Neural cell (in vitro differentiated cells): ENCODE measurements at regions not wholly inside any gene's neighbourhood (a gene's known extent, or its start where the extent isn't known, plus 50 kb on each side); places are given as distances from the start of the nearest gene placed in this dataset.

ENCODE experiments used
- H2AFZ ChIP-seq: fragments of 200-600, 300-800 bp; sonication (generic), shearing (Covaris generic); 2 replicates; pipeline ENCODE4 v1.6.0; 2014; ENCODE audit warnings: low read depth, mild to moderate bottlenecking, antibody characterized with exemption, low read length, moderate library complexity
- H3F3A ChIP-seq: fragments of 200-600 bp; shearing (Covaris generic); 2 replicates; pipeline ENCODE4 v1.6.1; 2016; ENCODE audit warnings: mild to moderate bottlenecking, moderate library complexity, mixed read lengths, antibody characterized with exemption, low read length; ENCODE audit not compliant: insufficient read depth, poor library complexity, severe bottlenecking
- H3K27ac ChIP-seq: fragments of 200-600, 300-800 bp; sonication (generic), shearing (Covaris generic); 2 replicates; pipeline ENCODE4 v1.5.1; 2014; ENCODE audit warnings: mild to moderate bottlenecking, low read length, moderate library complexity
- H3K27me3 ChIP-seq: fragments of 300-800, 200-600 bp; sonication (generic), shearing (Covaris generic); 2 replicates; pipeline ENCODE4 v1.6.0; 2014; ENCODE audit warnings: mild to moderate bottlenecking, low read depth, low read length, moderate library complexity; ENCODE audit not compliant: insufficient read depth
- H3K36me3 ChIP-seq: fragments of 300-800, 200-600 bp; sonication (generic), shearing (Covaris generic); 2 replicates; pipeline ENCODE4 v1.5.1; 2014; ENCODE audit warnings: mild to moderate bottlenecking, antibody characterized with exemption, low read length, moderate library complexity; ENCODE audit not compliant: insufficient read depth
- H3K4me2 ChIP-seq: fragments of 300-800, 200-600 bp; sonication (generic), shearing (Covaris generic); 2 replicates; pipeline ENCODE4 v1.6.0; 2014; ENCODE audit warnings: mild to moderate bottlenecking, low read length
- H3K4me3 ChIP-seq: fragments of 300-800, 200-600 bp; sonication (generic), shearing (Covaris generic); 2 replicates; pipeline ENCODE4 v1.5.1; 2014; ENCODE audit warnings: mild to moderate bottlenecking, low read length, moderate library complexity
- H3K79me2 ChIP-seq: fragments of 200-600 bp; shearing (Covaris generic); replicated peaks from 2 replicates; pipeline ENCODE4 v1.6.0; 2014; ENCODE audit warnings: mild to moderate bottlenecking, low read length, moderate library complexity; ENCODE audit not compliant: insufficient read depth
- H3K9ac ChIP-seq: fragments of 300-800, 200-600 bp; sonication (generic), shearing (Covaris generic); 2 replicates; pipeline ENCODE4 v1.6.1; 2016; ENCODE audit warnings: mild to moderate bottlenecking, low read length, mixed read lengths
- H3K9me2 ChIP-seq: fragments of 200-600 bp; shearing (Covaris generic); 2 replicates; pipeline ENCODE4 v1.6.1; 2016; ENCODE audit warnings: mild to moderate bottlenecking, low read length, mixed read lengths; ENCODE audit not compliant: insufficient read depth
- H3K9me3 ChIP-seq: fragments of 200-600, 300-800 bp; sonication (generic), shearing (Covaris generic); 2 replicates; pipeline ENCODE4 v1.6.1; 2016; ENCODE audit warnings: mild to moderate bottlenecking, mixed run types, low read length, moderate library complexity, mixed read lengths
- H4K20me1 ChIP-seq: fragments of 200-600 bp; shearing (Covaris generic); 2 replicates; pipeline ENCODE4 v1.6.1; 2016; ENCODE audit warnings: mild to moderate bottlenecking, mixed run types; ENCODE audit not compliant: insufficient read depth
- EP300 ChIP-seq: fragments of 450-650 bp; conservative IDR thresholded peaks from 2 replicates; pipeline ENCODE4 v1.6.1; 2014; ENCODE audit warnings: antibody characterized with exemption, mild to moderate bottlenecking, moderate library complexity; ENCODE audit not compliant: poor library complexity, severe bottlenecking
- EZH2 ChIP-seq: fragments of 200-600, 300-800 bp; shearing (Covaris generic), sonication (generic); IDR thresholded peaks from 2 replicates; pipeline ENCODE4 v1.6.1; 2014; ENCODE audit warnings: antibody characterized with exemption, low read length, borderline replicate concordance, mild to moderate bottlenecking; ENCODE audit not compliant: insufficient read depth, poor library complexity, severe bottlenecking
- MXI1 ChIP-seq: fragments of 450-650 bp; conservative IDR thresholded peaks from 2 replicates; pipeline ENCODE4 v1.6.1; 2014; ENCODE audit warnings: antibody characterized with exemption, mild to moderate bottlenecking; ENCODE audit not compliant: poor library complexity, severe bottlenecking
- POLR2AphosphoS5 ChIP-seq: IDR thresholded peaks from 2 replicates; pipeline ENCODE4 v1.6.1; 2012
- RAD21 ChIP-seq: fragments of 450-650 bp; conservative IDR thresholded peaks from 2 replicates; pipeline ENCODE4 v1.6.1; 2014; ENCODE audit warnings: antibody characterized with exemption, mild to moderate bottlenecking, moderate library complexity
- SMC3 ChIP-seq: fragments of 450-650 bp; conservative IDR thresholded peaks from 2 replicates; pipeline ENCODE4 v1.6.1; 2014; ENCODE audit warnings: antibody characterized with exemption, mild to moderate bottlenecking, moderate library complexity; ENCODE audit not compliant: poor library complexity
- TAF1 ChIP-seq: IDR thresholded peaks from 2 replicates; pipeline ENCODE4 v1.6.1; 2012; ENCODE audit warnings: low read depth
- TF ChIP-seq, protein P1 (sequence below): fragments of 450-650 bp; IDR thresholded peaks from 2 replicates; pipeline ENCODE4 v1.5.1; 2014; ENCODE audit warnings: antibody characterized with exemption, mild to moderate bottlenecking, moderate library complexity; ENCODE audit not compliant: poor library complexity, severe bottlenecking
- TF ChIP-seq, protein P2 (sequence below): IDR thresholded peaks from 2 replicates; pipeline ENCODE4 v1.6.1; 2012; ENCODE audit warnings: borderline replicate concordance

DNA sequence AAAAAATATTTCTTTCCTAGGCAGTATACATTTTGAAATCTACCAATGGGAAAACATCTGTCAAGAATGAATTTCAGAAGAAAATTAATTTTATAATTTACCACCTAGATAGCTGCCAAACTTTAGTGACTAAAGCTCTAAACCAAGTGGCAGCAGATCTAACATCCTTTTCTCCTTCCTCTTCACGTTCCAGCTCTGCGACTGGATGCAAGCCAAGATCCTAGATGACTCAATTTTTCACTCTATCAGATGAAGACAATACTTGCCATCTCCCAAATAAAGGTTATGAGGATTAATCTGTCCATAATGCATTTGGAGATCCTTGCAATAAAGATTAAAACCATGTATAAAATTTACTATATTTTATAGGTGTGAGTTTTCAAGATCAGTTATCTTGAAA, 66.7 kb upstream of the MIR17HG start:
- H3K4me3 ChIP-seq = no peak overlapping the region
- H2AFZ ChIP-seq = no peak overlapping the region
- H3F3A ChIP-seq = no peaks in the 10 kb centered on the region
- no peaks in the 10 kb centered on the region for H3K9me3 ChIP-seq
- H3K9me2 ChIP-seq = no peaks in the 10 kb centered on the region
- H4K20me1 ChIP-seq = no peaks in the 10 kb centered on the region
- no peaks in the 10 kb centered on the region for H3K27me3 ChIP-seq
- H3K4me2 ChIP-seq = no peak overlapping the region
- H3K36me3 ChIP-seq = no peaks in the 10 kb centered on the region
- no peak overlapping the region for H3K27ac ChIP-seq
- TF ChIP-seq, protein P1, sequence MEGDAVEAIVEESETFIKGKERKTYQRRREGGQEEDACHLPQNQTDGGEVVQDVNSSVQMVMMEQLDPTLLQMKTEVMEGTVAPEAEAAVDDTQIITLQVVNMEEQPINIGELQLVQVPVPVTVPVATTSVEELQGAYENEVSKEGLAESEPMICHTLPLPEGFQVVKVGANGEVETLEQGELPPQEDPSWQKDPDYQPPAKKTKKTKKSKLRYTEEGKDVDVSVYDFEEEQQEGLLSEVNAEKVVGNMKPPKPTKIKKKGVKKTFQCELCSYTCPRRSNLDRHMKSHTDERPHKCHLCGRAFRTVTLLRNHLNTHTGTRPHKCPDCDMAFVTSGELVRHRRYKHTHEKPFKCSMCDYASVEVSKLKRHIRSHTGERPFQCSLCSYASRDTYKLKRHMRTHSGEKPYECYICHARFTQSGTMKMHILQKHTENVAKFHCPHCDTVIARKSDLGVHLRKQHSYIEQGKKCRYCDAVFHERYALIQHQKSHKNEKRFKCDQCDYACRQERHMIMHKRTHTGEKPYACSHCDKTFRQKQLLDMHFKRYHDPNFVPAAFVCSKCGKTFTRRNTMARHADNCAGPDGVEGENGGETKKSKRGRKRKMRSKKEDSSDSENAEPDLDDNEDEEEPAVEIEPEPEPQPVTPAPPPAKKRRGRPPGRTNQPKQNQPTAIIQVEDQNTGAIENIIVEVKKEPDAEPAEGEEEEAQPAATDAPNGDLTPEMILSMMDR = no peak
- no peaks in the 10 kb centered on the region for H3K79me2 ChIP-seq
- no peak overlapping the region for H3K9ac ChIP-seq

- no peak overlapping the region for H3K4me2 ChIP-seq
- H3K9ac ChIP-seq = no peak overlapping the region
- H3F3A ChIP-seq = no peaks in the 10 kb centered on the region
- H3K9me2 ChIP-seq = no peaks in the 10 kb centered on the region
- TF ChIP-seq MXI1 (no peak), POLR2AphosphoS5 (no peak), SMC3 (no peak), EP300 (no peak), RAD21 (no peak), EZH2 (no peak), TAF1 (no peak)
- TF ChIP-seq, protein P1 = no peak
- TF ChIP-seq, protein P2, sequence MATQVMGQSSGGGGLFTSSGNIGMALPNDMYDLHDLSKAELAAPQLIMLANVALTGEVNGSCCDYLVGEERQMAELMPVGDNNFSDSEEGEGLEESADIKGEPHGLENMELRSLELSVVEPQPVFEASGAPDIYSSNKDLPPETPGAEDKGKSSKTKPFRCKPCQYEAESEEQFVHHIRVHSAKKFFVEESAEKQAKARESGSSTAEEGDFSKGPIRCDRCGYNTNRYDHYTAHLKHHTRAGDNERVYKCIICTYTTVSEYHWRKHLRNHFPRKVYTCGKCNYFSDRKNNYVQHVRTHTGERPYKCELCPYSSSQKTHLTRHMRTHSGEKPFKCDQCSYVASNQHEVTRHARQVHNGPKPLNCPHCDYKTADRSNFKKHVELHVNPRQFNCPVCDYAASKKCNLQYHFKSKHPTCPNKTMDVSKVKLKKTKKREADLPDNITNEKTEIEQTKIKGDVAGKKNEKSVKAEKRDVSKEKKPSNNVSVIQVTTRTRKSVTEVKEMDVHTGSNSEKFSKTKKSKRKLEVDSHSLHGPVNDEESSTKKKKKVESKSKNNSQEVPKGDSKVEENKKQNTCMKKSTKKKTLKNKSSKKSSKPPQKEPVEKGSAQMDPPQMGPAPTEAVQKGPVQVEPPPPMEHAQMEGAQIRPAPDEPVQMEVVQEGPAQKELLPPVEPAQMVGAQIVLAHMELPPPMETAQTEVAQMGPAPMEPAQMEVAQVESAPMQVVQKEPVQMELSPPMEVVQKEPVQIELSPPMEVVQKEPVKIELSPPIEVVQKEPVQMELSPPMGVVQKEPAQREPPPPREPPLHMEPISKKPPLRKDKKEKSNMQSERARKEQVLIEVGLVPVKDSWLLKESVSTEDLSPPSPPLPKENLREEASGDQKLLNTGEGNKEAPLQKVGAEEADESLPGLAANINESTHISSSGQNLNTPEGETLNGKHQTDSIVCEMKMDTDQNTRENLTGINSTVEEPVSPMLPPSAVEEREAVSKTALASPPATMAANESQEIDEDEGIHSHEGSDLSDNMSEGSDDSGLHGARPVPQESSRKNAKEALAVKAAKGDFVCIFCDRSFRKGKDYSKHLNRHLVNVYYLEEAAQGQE = no peak
- no peak overlapping the region for H2AFZ ChIP-seq
- H3K4me3 ChIP-seq = no peak overlapping the region
- H3K79me2 ChIP-seq = no peaks in the 10 kb centered on the region
- no peaks in the 10 kb centered on the region for H3K27me3 ChIP-seq
- no peak overlapping the region for H3K27ac ChIP-seq
- H3K9me3 ChIP-seq = no peaks in the 10 kb centered on the region
- H4K20me1 ChIP-seq = no peaks in the 10 kb centered on the region
- H3K36me3 ChIP-seq = no peaks in the 10 kb centered on the region
These were observed 63.2 kb upstream of the MIR17HG start for GRCh38 chr13:91284335-91284734.
